ENCODE measurements at regions not wholly inside any gene's neighbourhood (a gene's known extent, or its start where the extent isn't known, plus 50 kb on each side); places are given as distances from the start of the nearest gene placed in this dataset.

DNA sequence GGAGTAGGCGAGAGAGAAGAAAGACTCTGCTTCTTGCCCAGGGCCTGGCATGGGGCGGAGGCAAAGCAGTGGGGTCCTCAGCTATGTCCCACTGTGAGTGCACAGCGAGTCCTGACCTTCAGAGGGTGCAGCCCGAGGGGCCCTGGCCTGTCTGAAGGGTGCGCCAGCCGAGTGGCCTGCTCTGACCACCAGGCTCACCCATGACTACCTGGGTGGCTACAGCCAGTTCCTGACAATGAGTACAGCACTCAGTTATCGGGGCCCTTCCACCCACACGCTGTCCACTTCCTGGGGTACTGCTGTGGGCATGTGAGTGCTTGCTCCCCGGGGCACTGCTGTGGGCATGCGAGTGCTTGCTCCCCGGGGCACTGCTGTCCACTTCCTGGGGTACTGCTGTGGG, 74.1 kb upstream of the B3GAT1 start:
- no peak for TF ChIP-seq CTCF (IDR thresholded peaks at IDR 0.05)
- no peak for TF ChIP-seq GABPB1 (CRISPR knock-in tag; IDR thresholded peaks at IDR 0.05)
- TF ChIP-seq ZNF416 (CRISPR knock-in tag; IDR thresholded peaks at IDR 0.05): no peak
- TF ChIP-seq, protein P1, sequence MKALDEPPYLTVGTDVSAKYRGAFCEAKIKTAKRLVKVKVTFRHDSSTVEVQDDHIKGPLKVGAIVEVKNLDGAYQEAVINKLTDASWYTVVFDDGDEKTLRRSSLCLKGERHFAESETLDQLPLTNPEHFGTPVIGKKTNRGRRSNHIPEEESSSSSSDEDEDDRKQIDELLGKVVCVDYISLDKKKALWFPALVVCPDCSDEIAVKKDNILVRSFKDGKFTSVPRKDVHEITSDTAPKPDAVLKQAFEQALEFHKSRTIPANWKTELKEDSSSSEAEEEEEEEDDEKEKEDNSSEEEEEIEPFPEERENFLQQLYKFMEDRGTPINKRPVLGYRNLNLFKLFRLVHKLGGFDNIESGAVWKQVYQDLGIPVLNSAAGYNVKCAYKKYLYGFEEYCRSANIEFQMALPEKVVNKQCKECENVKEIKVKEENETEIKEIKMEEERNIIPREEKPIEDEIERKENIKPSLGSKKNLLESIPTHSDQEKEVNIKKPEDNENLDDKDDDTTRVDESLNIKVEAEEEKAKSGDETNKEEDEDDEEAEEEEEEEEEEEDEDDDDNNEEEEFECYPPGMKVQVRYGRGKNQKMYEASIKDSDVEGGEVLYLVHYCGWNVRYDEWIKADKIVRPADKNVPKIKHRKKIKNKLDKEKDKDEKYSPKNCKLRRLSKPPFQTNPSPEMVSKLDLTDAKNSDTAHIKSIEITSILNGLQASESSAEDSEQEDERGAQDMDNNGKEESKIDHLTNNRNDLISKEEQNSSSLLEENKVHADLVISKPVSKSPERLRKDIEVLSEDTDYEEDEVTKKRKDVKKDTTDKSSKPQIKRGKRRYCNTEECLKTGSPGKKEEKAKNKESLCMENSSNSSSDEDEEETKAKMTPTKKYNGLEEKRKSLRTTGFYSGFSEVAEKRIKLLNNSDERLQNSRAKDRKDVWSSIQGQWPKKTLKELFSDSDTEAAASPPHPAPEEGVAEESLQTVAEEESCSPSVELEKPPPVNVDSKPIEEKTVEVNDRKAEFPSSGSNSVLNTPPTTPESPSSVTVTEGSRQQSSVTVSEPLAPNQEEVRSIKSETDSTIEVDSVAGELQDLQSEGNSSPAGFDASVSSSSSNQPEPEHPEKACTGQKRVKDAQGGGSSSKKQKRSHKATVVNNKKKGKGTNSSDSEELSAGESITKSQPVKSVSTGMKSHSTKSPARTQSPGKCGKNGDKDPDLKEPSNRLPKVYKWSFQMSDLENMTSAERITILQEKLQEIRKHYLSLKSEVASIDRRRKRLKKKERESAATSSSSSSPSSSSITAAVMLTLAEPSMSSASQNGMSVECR (CRISPR knock-in tag; IDR thresholded peaks at IDR 0.05; ENCODE audit: borderline replicate concordance): no peak
- TF ChIP-seq, protein P2, sequence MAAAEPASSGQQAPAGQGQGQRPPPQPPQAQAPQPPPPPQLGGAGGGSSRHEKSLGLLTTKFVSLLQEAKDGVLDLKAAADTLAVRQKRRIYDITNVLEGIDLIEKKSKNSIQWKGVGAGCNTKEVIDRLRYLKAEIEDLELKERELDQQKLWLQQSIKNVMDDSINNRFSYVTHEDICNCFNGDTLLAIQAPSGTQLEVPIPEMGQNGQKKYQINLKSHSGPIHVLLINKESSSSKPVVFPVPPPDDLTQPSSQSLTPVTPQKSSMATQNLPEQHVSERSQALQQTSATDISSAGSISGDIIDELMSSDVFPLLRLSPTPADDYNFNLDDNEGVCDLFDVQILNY (CRISPR knock-in tag; IDR thresholded peaks at IDR 0.05): no peak
- TF ChIP-seq CBFB (CRISPR knock-in tag; IDR thresholded peaks at IDR 0.05; ENCODE audit: low read depth): no peak
- no peak for TF ChIP-seq ZNF671 (CRISPR knock-in tag; IDR thresholded peaks at IDR 0.05)
- TF ChIP-seq USF2 (CRISPR knock-in tag; IDR thresholded peaks at IDR 0.05): no peak

All from WTC11 (cell line).